ENCODE measurements at regions not wholly inside any gene's neighbourhood (a gene's known extent, or its start where the extent isn't known, plus 50 kb on each side); places are given as distances from the start of the nearest gene placed in this dataset.
"Not testable (repeated sequence)": the region's sequence is repeated elsewhere in the genome, so short reads cannot be mapped to it uniquely, and the experiment has no call there.

DNA sequence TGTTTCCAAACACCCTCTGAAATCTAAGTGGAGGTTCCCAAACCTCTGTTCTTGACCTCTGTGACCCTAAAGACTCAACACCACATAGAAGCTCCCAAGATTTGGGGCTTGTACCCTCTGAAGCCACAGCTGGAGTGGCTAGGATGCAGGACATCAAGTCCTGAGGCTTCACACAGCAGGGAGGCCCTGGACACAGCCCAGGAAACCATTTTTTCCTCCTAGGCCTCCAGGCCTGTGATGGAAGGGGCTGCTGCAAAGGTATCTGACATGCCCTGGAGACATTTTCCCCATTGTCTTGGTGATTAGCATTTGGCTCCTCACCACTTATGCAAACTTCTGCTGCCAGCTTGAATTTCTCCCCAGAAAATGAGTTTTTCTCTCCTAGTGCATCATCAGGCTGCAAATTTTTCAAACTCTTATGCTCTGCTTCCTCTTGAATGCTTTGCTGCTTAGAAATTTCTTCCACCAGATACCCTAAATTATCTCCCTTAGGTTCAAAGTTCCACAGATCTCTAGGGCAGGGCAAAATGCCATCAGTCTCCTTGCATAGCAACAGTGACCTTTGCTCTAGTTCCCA lies 200.5 kb upstream of the ARL4C start:
- TF ChIP-seq, protein P1, sequence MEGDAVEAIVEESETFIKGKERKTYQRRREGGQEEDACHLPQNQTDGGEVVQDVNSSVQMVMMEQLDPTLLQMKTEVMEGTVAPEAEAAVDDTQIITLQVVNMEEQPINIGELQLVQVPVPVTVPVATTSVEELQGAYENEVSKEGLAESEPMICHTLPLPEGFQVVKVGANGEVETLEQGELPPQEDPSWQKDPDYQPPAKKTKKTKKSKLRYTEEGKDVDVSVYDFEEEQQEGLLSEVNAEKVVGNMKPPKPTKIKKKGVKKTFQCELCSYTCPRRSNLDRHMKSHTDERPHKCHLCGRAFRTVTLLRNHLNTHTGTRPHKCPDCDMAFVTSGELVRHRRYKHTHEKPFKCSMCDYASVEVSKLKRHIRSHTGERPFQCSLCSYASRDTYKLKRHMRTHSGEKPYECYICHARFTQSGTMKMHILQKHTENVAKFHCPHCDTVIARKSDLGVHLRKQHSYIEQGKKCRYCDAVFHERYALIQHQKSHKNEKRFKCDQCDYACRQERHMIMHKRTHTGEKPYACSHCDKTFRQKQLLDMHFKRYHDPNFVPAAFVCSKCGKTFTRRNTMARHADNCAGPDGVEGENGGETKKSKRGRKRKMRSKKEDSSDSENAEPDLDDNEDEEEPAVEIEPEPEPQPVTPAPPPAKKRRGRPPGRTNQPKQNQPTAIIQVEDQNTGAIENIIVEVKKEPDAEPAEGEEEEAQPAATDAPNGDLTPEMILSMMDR (IDR thresholded peaks at IDR 0.05): not testable (repeated sequence)
- not testable (repeated sequence) for TF ChIP-seq POLR2A (IDR thresholded peaks at IDR 0.05)
